Activated naive CD8-positive, alpha-beta T cell treated with anti-CD3 and anti-CD28 coated beads, Interleukin-2, amount 10 ng/mL, durations not matched to agents 7 days and 5 days (primary cell): ENCODE measurements at regions not wholly inside any gene's neighbourhood (a gene's known extent, or its start where the extent isn't known, plus 50 kb on each side); places are given as distances from the start of the nearest gene placed in this dataset.

Experiments used
- ATAC-seq: fragments of 150-1000 bp; cut with Tn5 transposase; one replicate; pipeline ENCODE4 v1.10.0; 2021; ENCODE audit warnings: low read depth, moderate library complexity
- POLR2A ChIA-PET: fragments of 350-600 bp; sonication (Branson Sonifier 250); formaldehyde crosslinking; loops from one replicate; lab custom pipeline; 2021; ENCODE audit warnings: antibody characterized with exemption; lab: Charles Lee
- DNase-seq: peaks from one replicate; pipeline ENCODE4 v3.0.0; 2021
- H3K27ac Mint-ChIP-seq: one replicate; pipeline ENCODE4 v1.8.0; 2022; ENCODE audit warnings: mild to moderate bottlenecking, mixed read lengths
- H3K27me3 Mint-ChIP-seq: one replicate; pipeline ENCODE4 v1.8.0; 2022; ENCODE audit warnings: mild to moderate bottlenecking, moderate library complexity, mixed read lengths
- H3K36me3 Mint-ChIP-seq: one replicate; pipeline ENCODE4 v1.8.0; 2021; ENCODE audit warnings: mild to moderate bottlenecking, mixed read lengths
- H3K4me1 Mint-ChIP-seq: one replicate; pipeline ENCODE4 v1.8.0; 2021; ENCODE audit warnings: mixed read lengths
- H3K4me3 Mint-ChIP-seq: one replicate; pipeline ENCODE4 v1.8.0; 2022; ENCODE audit warnings: mild to moderate bottlenecking, moderate library complexity, mixed read lengths
- H3K9me3 Mint-ChIP-seq: one replicate; pipeline ENCODE4 v1.8.0; 2021; ENCODE audit warnings: mixed read lengths

- DNase-seq (no peak), ATAC-seq (no peak)
- no peaks in the 10 kb centered on the region for H3K27me3 Mint-ChIP-seq
- POLR2A ChIA-PET: no interaction called here
- no peak overlapping the region for H3K4me3 Mint-ChIP-seq
- H3K4me1 Mint-ChIP-seq: no peaks in the 10 kb centered on the region
- H3K27ac Mint-ChIP-seq: no peak overlapping the region
- peaks cover 2% of the 10 kb centered on the region for H3K9me3 Mint-ChIP-seq
- no peaks in the 10 kb centered on the region for H3K36me3 Mint-ChIP-seq
Observed at GRCh38 chr10:131694168-131694780, 206.5 kb upstream of the PPP2R2D start.

GRCh38 chr10:131694781-131695495 is 205.9 kb upstream of the PPP2R2D start:
- POLR2A ChIA-PET: no interaction called here
- ATAC-seq (no peak), DNase-seq (no peak)
- Mint-ChIP-seq H3K36me3 (no peaks in the 10 kb centered on the region), H3K27ac (no peak overlapping the region), H3K27me3 (no peaks in the 10 kb centered on the region), H3K9me3 (peaks cover 2% of the 10 kb centered on the region), H3K4me3 (no peak overlapping the region), H3K4me1 (no peaks in the 10 kb centered on the region)

- Mint-ChIP-seq H3K4me1 (no peaks in the 10 kb centered on the region), H3K9me3 (no peaks in the 10 kb centered on the region), H3K27me3 (no peaks in the 10 kb centered on the region), H3K36me3 (no peaks in the 10 kb centered on the region), H3K4me3 (no peak overlapping the region), H3K27ac (no peak overlapping the region)
- DNase-seq (no peak), ATAC-seq (no peak)
- POLR2A ChIA-PET: no interaction called here
Observed at GRCh38 chr10:131695496-131696165, 205.2 kb upstream of the PPP2R2D start.

- Mint-ChIP-seq H3K27ac (no peak overlapping the region), H3K9me3 (no peaks in the 10 kb centered on the region), H3K27me3 (no peaks in the 10 kb centered on the region), H3K36me3 (no peaks in the 10 kb centered on the region), H3K4me3 (no peak overlapping the region), H3K4me1 (no peaks in the 10 kb centered on the region)
- ATAC-seq (no peak), DNase-seq (no peak)
- POLR2A ChIA-PET: no interaction called here
Observed at GRCh38 chr10:131697476-131698128, 203.2 kb upstream of the PPP2R2D start.

GRCh38 chr10:131698232-131698631 is 202.6 kb upstream of the PPP2R2D start:
- Mint-ChIP-seq H3K4me3 (no peak overlapping the region), H3K4me1 (no peaks in the 10 kb centered on the region), H3K9me3 (no peaks in the 10 kb centered on the region), H3K27me3 (no peaks in the 10 kb centered on the region), H3K36me3 (no peaks in the 10 kb centered on the region), H3K27ac (no peak overlapping the region)
- no peak for ATAC-seq
- DNase-seq: no peak
- POLR2A ChIA-PET: no interaction called here

- H3K4me1 Mint-ChIP-seq: no peaks in the 10 kb centered on the region
- no peaks in the 10 kb centered on the region for H3K9me3 Mint-ChIP-seq
- no peak overlapping the region for H3K27ac Mint-ChIP-seq
- no peak overlapping the region for H3K4me3 Mint-ChIP-seq
- no peaks in the 10 kb centered on the region for H3K36me3 Mint-ChIP-seq
- H3K27me3 Mint-ChIP-seq: no peaks in the 10 kb centered on the region
- ATAC-seq (no peak), DNase-seq (no peak)
- POLR2A ChIA-PET: no interaction called here
Observed at GRCh38 chr10:131698986-131699385, 201.8 kb upstream of the PPP2R2D start.

GRCh38 chr10:131700032-131700431 is 200.8 kb upstream of the PPP2R2D start:
- H3K27ac Mint-ChIP-seq: no peak overlapping the region
- ATAC-seq (no peak), DNase-seq (no peak)
- H3K9me3 Mint-ChIP-seq: no peaks in the 10 kb centered on the region
- H3K4me1 Mint-ChIP-seq: no peaks in the 10 kb centered on the region
- POLR2A ChIA-PET: no interaction called here
- no peaks in the 10 kb centered on the region for H3K36me3 Mint-ChIP-seq
- H3K27me3 Mint-ChIP-seq: no peaks in the 10 kb centered on the region
- H3K4me3 Mint-ChIP-seq: no peak overlapping the region

GRCh38 chr10:131700506-131700905 is 200.3 kb upstream of the PPP2R2D start:
- Mint-ChIP-seq H3K27ac (no peak overlapping the region), H3K4me1 (no peaks in the 10 kb centered on the region), H3K36me3 (no peaks in the 10 kb centered on the region), H3K9me3 (no peaks in the 10 kb centered on the region), H3K27me3 (no peaks in the 10 kb centered on the region), H3K4me3 (no peak overlapping the region)
- no peak for ATAC-seq
- POLR2A ChIA-PET: no interaction called here
- no peak for DNase-seq

GRCh38 chr10:131701131-131701947 is 199.5 kb upstream of the PPP2R2D start:
- Mint-ChIP-seq H3K4me3 (no peak overlapping the region), H3K9me3 (peaks cover under 1% of the 10 kb centered on the region), H3K36me3 (no peaks in the 10 kb centered on the region), H3K27ac (no peak overlapping the region), H3K4me1 (no peaks in the 10 kb centered on the region), H3K27me3 (no peaks in the 10 kb centered on the region)
- ATAC-seq (no peak), DNase-seq (no peak)
- POLR2A ChIA-PET: no interaction called here

GRCh38 chr10:131702531-131703356 is 198.1 kb upstream of the PPP2R2D start:
- no peak overlapping the region for H3K4me3 Mint-ChIP-seq
- ATAC-seq: no peak
- no peak for DNase-seq
- peaks cover 8% of the 10 kb centered on the region for H3K9me3 Mint-ChIP-seq
- no peaks in the 10 kb centered on the region for H3K27me3 Mint-ChIP-seq
- no peaks in the 10 kb centered on the region for H3K36me3 Mint-ChIP-seq
- no peaks in the 10 kb centered on the region for H3K4me1 Mint-ChIP-seq
- no peak overlapping the region for H3K27ac Mint-ChIP-seq
- POLR2A ChIA-PET: no interaction called here

GRCh38 chr10:131703541-131703940 is 197.3 kb upstream of the PPP2R2D start:
- ATAC-seq (no peak), DNase-seq (no peak)
- H3K27ac Mint-ChIP-seq: no peak overlapping the region
- no peak overlapping the region for H3K4me3 Mint-ChIP-seq
- POLR2A ChIA-PET: no interaction called here
- H3K9me3 Mint-ChIP-seq: peaks cover 8% of the 10 kb centered on the region
- H3K4me1 Mint-ChIP-seq: no peaks in the 10 kb centered on the region
- H3K36me3 Mint-ChIP-seq: no peaks in the 10 kb centered on the region
- no peaks in the 10 kb centered on the region for H3K27me3 Mint-ChIP-seq

GRCh38 chr10:131703941-131704340 is 196.9 kb upstream of the PPP2R2D start:
- ATAC-seq: no peak
- POLR2A ChIA-PET: no interaction called here
- no peak overlapping the region for H3K27ac Mint-ChIP-seq
- peaks cover 8% of the 10 kb centered on the region for H3K9me3 Mint-ChIP-seq
- H3K4me3 Mint-ChIP-seq: no peak overlapping the region
- H3K36me3 Mint-ChIP-seq: no peaks in the 10 kb centered on the region
- H3K4me1 Mint-ChIP-seq: no peaks in the 10 kb centered on the region
- H3K27me3 Mint-ChIP-seq: no peaks in the 10 kb centered on the region
- no peak for DNase-seq
